HG02885 (cell line): ENCODE measurements at regions not wholly inside any gene's neighbourhood (a gene's known extent, or its start where the extent isn't known, plus 50 kb on each side); places are given as distances from the start of the nearest gene placed in this dataset.

ENCODE experiments used
- ATAC-seq: cut with Tn5 transposase; IDR thresholded peaks from one replicate; pipeline ENCODE4 v1.9.1; 2021; ENCODE audit warnings: mild to moderate bottlenecking; ENCODE audit not compliant: unreplicated experiment, poor library complexity

GRCh38 chr6:40197371-40197770 is 263.1 kb upstream of the MOCS1 start:
- ATAC-seq, result no peak

DNA sequence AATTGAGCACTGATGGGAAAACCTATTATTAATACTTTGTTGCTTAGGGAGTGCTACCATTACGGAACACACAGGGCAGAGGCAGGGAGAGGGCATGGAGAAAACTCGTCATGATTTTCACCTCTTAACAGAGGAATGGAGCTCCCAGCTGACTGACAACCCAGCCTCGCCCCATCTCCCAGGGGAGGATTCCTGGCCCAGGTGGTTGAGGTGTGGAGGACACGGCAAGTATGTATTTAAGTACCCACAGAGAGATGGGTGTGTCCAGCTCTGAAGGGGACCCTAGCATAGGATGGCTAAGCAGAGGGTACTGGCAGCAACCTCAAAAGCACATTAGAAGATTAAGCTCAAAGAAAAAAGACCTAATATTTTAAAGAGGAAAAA is 261.9 kb upstream of the MOCS1 start:
- no peak for ATAC-seq

- ATAC-seq, result no peak
These were observed 261.3 kb upstream of the MOCS1 start for GRCh38 chr6:40195428-40196134.

GRCh38 chr6:40194447-40195170 is 260.3 kb upstream of the MOCS1 start:
- ATAC-seq, result no peak

DNA sequence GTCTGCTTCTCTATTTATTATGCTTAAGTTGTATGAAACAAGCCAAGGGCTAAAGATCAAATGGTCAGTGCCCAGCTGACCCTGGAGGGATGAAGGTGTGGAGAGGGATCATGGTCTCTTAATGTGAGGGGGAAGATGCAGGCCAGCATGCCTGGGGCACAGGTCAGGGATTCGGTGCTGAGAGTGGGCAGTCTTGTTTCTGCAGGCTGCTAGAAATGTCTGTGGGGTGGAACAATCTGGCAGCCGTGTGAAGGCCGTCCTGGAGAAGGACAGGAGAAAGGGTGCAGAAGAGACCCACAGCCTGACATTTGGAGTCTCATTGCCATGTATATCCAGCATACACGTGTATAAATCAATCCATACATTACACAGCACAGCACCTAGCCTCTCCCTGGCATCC is 258.3 kb upstream of the MOCS1 start:
- no peak for ATAC-seq

GRCh38 chr6:40188931-40189330 is 254.7 kb upstream of the MOCS1 start:
- no peak for ATAC-seq

- ATAC-seq, result no peak
These were observed 253.4 kb upstream of the MOCS1 start for GRCh38 chr6:40187535-40188144.

GRCh38 chr6:40185486-40185885 is 251.2 kb upstream of the MOCS1 start:
- ATAC-seq, result no peak

DNA sequence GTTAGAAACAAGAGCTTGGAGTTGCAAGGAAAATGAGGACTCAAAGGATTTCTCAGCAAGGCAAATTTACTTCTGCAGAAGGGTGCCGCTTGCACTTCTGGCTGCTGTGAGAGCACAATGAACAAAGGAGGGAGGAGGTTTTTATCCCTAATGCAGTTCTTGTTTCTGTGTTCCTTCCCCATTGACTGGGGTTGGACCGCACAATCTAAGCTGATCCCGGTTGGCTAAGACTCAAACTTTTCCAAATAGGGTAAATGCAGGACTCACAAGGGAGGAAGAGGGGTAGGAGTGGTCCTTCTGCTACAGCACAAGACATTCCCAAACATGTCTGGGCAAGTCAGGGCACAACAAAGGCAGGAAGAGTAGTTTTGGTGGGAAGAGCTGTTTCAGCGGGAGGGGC is 249.6 kb upstream of the MOCS1 start:
- no peak for ATAC-seq

DNA sequence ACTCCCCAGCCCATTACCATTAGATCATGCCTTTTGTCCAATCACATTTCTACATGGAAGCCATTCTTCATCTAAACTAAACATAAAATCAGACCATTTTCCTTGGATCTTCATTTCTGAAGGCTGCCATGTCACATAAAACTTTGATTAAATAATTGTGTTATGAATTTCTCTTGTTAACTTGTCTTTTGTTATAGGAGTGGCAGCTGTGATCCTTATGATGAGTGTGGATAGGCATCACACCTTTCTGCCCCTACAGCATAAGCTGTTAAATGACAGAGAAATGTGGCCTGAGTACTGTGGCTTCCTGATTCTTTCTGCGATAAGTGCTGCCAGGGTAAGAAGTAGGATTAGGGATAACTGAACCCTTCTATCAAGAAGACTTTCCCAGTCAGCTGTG is 247.1 kb upstream of the MOCS1 start:
- ATAC-seq, result no peak

DNA sequence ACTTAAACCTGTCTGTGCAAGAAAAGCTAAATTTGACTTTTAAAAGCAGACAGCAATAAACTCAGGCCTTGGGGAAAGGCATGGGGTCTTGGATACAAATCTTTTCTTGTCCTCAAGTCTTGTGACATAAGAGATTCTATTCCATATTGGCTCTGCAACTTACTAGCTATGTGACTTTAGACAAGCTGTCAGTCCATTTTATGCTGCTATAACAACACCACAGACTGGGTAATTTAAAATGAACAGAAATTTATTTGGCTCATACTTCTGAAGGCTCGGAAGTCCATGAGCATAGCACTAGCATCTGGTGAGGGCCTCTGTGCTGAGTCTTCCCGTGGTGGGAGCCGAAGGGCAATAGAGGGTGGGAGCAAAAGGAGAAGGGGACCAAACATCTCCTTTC is 246.0 kb upstream of the MOCS1 start:
- no peak for ATAC-seq

DNA sequence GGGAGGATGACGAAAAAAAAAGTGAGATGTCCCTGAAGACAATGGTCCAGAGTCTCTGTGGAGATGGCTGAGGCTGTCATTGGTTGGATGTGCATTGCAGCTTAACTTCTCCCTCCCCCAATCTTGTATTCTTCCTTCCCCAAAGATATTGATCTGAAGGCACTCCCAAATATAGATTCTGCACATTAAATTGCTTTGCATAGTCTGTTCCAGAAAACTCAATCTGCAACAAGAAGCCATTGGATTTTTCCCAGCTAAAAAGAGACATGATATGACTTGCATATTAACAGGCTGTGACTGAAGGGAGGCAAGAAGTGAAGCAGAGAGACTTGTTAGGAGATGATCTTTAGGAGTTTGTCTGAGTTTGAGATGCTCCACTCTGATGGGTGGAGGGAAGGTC is 245.2 kb upstream of the MOCS1 start:
- ATAC-seq, result no peak

GRCh38 chr6:40177598-40177997 is 243.3 kb upstream of the MOCS1 start:
- ATAC-seq, result no peak

GRCh38 chr6:40176152-40176551 is 241.9 kb upstream of the MOCS1 start:
- ATAC-seq, result no peak

GRCh38 chr6:40172272-40172671 is 238.0 kb upstream of the MOCS1 start:
- ATAC-seq, result no peak

- no peak for ATAC-seq
These were observed 237.1 kb upstream of the MOCS1 start for GRCh38 chr6:40171343-40171742.

DNA sequence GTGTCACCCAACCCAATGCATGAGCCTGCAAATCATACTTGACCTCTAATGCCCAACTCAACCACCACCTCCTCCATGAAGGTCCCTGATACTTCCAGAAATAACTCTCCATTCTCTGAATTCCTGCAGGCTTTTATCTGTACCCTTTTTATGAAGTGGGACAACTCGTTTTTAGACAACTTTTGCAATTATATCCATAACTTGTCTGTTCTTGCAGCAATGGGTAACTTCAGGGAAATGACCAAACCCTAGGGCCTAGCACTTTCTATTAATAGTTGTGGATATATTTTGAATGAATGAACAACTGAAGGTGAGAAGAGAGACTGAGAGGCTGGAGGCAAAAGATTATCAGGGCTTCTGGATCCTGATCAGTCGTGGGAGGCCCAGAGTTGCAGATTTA is 236.6 kb upstream of the MOCS1 start:
- ATAC-seq, result no peak

- ATAC-seq, result no peak
These were observed 235.6 kb upstream of the MOCS1 start for GRCh38 chr6:40169878-40170277.

GRCh38 chr6:40166963-40167362 is 232.7 kb upstream of the MOCS1 start:
- no peak for ATAC-seq

DNA sequence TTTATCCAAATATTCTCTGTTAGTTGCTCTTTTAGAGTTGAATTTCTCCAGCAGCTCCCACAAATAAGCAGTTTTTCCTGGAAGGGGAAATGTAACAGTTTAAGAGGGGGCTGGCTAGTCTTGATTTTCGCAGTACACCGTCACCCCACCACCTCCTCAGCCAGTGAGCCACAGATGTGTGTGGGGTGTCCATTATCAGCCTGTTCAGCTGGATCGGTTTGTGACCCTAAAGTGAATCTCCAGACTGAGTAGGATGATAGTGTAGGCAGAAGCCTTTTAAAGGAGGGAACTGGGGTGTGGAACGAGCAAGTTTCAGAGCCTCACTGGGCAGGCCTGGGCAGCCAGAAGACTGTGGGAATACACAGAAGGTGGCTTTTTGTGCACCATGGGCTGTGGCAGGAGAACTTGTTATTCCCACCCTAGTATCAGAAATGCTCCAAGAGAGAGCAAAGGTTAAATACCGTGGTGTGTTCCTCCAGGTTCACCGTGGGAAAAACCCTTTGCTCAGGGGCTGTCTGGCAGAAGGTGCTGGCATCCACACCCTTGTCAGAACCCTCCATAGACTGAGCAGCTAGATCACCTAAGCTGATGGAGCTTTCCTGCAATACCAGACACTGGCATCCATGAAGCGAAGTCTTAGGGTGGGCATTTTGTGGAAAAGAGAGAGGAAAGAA is 230.9 kb upstream of the MOCS1 start:
- no peak for ATAC-seq

DNA sequence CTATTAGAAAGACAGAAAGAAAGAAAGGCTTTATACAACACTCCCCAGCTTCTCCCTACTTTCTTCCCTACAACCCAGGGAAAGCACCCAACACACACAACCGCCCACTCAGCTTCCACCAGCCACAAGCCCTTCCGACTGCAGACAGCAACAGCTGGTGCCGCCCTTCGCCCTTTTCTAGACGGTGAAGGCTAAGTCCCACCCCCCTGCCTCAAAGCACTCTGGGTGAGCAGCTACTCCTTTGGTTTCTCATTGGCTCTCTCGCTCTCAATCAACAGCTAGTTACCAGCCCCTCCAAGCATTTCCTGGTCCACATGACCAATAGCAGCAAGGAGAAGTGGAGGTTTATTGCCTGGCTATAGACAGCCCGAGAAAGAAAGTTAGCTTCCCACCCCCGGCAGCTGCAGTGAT is 230.1 kb upstream of the MOCS1 start:
- ATAC-seq, result no peak
